ENCODE measurements at regions not wholly inside any gene's neighbourhood (a gene's known extent, or its start where the extent isn't known, plus 50 kb on each side); places are given as distances from the start of the nearest gene placed in this dataset.

- no peak for DNase-seq (ENCODE audit: low read depth)
Measured at GRCh38 chr2:128750328-128751165, 431.9 kb upstream of the HS6ST1 start.

DNA sequence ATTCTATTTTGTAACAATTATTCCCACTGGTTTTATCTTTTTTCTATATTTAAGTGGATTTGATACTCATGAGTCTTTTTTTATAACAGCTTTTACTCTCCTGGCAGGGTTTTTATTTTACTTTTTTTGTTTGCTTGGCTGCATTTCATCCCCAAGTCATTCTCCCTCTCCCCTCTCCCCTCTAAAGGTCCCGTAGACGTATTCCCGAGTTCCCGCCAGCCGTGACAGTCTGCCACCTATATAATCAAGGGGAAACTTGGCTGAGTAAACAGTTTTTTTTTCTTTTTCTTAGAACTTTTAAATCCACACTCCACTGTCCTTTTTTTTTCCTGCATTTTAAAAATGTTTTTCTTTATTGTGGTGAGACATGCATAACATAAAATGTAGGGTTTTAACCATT is 433.1 kb upstream of the HS6ST1 start:
- DNase-seq (ENCODE audit: low read depth): no peak

DNA sequence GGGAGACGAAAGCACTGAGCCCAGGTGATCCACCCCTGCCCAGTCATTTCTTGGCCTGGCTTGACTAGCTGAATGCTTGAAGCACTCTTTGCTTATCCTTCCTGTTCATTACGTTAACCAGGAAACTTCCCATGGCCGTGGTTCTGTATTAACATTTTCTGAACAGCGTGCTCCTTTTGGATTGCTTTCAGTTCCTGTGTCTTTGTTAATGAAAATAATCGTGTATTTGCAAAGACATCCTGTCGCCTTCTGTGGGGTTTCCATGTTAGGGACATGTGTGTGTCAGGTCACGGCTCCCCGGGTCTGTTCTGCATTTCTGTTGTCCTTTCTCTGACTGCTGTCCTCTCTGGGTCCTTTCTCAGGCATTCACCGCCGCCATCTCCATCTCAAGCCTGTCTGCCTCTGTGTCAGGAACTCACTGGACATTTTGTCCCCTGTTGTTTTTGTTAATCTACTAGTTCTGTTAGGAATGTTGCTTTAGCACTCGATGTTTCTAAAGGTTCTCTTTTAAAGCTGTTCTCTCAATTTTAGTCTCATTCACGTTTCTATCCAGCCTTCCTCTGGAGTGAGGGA is 434.1 kb upstream of the HS6ST1 start:
- no peak for DNase-seq (ENCODE audit: low read depth)

DNA sequence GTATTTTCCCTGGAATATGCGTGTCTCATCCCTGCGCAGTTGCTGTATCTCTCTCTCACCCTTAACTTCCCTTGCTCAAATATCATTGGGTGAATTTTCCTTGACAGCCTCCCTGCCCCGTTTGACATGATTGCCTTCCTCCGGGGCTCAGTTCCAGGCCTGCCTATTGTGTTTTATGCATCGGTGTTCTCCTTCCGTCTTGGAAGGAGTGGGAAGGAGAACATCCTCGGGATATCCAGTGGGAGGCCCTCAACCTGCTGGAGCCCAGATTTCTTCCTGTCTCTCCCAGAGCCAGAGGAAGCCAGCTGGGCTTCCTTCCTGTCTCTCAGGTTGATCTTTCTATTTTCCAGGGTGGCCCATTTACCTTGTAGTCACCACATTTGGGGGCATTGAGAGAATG is 434.7 kb upstream of the HS6ST1 start:
- no peak for DNase-seq (ENCODE audit: low read depth)

DNA sequence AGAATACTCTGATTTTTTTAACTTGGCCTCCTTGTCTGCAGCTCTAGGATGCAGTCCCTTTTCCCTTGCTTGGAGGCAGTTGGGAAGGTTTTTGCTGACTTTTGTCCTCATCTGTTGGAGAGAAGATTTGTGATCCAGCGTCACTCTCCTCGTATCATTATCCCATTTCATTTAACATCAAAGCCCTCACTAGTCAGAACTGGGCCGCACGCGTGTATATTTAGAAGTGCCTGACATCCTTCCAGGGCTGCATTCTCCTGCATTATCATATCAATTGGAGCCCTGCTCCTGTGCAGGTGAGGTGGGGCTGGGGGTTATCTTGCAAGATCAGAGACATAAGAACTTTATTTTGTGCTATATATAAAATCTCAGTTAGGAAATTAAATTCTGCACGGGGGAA is 435.1 kb upstream of the HS6ST1 start:
- no peak for DNase-seq (ENCODE audit: low read depth)

DNA sequence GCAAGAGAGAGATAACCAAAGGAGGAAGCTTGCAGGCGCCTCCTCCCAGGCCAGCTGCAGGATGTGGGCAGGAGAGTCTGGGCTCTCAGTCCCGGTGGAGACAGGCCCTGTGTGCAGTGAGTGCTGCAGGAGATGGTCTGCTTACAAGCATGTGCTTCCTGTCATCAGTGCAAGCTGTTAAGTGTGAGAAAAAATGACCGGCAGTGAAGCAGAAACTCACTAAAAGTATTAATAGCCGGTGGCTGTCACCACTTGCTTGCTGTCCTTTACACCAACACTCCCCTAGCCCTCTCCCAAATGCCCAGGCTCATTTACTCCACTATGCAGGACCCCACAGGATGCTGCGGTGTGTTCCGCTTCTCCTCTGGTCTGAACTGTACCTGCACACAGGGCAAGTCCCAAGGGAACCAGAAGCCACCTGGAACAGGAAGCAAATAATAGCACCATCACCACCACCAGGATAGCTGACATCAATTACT is 435.6 kb upstream of the HS6ST1 start:
- no peak for DNase-seq (ENCODE audit: low read depth)

GRCh38 chr2:128755695-128756364 is 437.2 kb upstream of the HS6ST1 start:
- DNase-seq (ENCODE audit: low read depth): no peak

DNA sequence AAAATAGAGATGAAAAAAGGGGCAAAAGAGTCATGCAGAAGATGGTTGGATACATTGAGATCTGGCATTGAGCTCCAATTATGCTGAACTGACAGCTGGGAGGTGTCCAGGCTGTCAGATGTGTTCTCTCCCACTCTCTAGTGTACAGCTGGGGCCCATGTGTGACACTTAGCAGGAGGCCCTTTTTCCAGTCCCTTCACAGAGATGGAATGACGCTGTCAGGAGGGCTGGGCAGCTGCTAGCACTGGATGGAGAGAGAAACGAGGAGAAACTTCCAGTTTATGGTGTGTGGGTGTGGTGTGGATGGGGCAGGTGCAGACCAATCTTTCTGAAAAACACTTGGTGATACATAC is 437.7 kb upstream of the HS6ST1 start:
- DNase-seq (ENCODE audit: low read depth): no peak

- DNase-seq (ENCODE audit: low read depth): no peak
Measured at GRCh38 chr2:128765811-128766210, 447.1 kb upstream of the HS6ST1 start.

DNA sequence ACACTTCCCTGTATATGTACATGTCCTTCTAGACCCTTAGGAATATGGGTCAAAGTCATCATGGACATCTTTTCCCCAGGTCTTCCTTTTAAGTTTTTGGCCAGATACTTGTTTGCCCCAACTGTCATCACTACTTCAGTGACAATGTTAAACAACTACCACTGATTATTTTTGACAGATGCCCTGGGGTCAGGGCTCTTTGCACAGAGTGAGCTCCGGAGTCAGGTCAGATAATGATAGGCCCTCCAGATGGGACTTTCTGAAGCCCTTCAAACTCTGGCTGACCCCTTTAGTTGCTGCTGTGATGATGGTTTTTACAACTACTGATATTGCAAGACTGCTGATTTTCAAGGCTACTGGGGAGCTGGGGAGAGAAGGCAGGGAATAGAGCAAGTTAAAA is 449.4 kb upstream of the HS6ST1 start:
- no peak for DNase-seq (ENCODE audit: low read depth)

GRCh38 chr2:128769457-128770142 is 450.9 kb upstream of the HS6ST1 start:
- no peak for DNase-seq (ENCODE audit: low read depth)

DNA sequence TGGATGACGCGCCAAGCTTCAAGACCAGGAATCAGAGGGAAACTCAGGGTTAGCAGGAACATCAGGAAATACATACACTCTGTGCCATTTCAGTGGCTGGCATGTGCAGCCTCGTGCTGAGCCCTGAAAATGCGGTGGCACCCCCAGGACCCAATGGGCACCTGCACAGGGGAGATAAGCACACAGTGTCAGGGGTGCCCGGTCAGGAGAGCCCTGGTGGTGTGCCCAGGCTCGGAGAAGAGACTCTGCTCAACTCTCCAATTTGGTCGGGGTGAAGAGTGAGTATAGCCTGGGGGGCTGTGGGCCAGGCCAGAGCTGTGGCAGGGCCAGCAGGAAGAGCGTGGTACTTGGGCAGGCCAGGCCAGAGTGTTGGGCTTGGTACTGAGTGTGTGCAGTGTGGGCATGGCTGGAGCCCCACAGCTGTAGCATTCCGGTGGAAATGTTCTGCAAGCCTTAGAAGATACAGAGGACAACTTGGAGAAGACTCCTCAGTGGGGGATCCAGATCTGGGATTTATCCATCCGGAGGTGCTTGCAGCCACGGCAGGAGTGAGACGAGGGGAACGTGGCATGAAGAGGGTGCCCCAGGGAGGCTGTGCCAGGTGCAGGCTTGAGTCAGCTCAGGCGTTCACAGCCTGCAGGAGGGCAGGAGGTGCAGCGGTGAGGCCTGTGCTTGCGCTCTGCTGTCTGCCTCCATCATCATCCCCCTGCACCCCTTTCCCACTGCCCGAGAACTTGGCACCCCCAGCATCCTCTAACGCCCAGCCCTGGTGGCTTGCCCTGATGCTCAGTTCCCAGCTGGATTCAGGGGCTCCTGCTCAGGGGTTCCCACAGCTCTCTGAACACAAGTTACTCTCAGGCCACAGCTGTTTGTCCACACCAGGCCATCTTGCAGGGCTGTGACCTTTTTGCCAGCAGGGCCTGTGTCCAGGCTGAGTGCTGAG is 451.7 kb upstream of the HS6ST1 start:
- no peak for DNase-seq (ENCODE audit: low read depth)

DNA sequence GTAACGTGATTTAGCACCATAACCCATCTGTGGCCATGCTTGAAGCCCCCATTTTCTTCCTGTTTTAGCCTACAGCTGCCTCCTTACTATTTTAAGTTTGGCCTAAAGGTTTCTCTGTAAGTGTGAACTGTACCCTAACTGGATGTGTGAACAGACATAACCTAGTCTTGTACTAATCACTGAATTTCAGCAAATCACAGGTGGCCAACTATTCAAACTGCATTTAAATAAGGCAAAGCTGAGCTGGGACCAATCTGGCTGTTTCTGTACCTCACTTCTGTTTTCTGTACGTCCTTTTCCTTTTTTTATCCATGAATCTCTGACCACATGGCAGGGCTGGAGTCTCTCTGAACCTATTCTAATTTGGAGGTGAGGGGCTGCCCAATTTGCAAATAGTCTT is 452.7 kb upstream of the HS6ST1 start:
- no peak for DNase-seq (ENCODE audit: low read depth)

DNA sequence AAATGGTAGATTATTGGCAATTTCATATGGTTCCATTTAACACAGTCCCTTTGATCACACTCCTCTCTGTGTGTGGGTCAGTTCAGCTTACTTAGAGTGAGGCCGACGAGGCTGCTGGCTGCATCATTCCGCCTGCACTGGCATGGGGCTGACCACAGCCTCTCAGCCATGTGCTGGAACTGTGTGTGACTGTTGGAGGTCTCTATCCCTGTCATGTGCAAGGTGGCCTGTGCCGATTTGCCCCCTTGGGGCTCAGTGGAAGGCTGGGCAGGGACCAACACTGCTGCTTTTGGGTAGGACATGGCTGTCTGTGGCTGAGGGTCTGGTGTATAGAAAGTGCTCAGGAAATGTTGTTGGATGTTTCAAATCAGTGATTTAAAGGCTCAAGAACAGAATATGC is 454.0 kb upstream of the HS6ST1 start:
- no peak for DNase-seq (ENCODE audit: low read depth)

- DNase-seq (ENCODE audit: low read depth): no peak
Measured at GRCh38 chr2:128773641-128774319, 455.1 kb upstream of the HS6ST1 start.

DNA sequence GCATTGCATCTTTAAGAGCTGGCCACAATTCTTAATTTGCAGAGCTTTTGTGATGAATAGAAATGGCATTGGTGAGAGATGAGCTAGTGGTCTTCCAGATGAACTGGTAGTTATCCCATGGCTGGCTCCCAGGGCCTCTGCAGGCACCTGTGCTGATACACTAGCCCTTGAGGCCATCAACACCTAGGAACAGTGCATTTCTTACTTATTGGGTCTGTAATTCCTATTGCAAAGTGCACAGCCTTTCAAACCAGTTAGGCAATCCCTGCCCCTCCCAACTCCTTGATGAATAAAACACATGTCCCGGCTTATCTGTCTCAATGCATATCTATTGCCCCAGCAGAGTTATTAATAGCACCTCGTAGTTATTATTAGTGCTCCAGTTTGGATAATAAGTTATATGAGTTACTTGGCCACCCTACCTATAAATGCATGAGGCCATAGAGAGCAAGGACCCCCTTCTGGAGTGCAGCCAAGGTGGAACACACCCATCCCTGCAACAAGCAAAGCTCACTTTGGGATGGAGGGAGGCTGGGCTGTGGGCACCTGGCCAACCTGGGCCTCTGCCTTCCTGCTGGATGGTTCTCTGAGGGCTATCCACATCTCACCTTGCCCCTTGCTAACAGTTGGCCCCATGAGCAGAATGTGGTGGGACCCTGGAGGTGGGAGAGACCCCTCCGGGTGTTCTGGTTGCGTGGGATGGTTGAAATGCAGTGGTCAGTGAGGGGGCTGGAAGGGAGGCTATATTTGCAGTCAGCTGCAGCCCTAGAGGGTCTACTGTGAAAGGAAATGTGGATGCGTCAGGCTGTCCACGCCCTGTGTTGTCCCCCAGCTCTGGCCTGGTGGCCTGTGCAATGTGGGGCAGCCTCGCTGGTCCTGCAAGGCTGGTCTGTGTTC is 455.9 kb upstream of the HS6ST1 start:
- DNase-seq (ENCODE audit: low read depth): no peak

- DNase-seq (ENCODE audit: low read depth): no peak
Measured at GRCh38 chr2:128775217-128775913, 456.7 kb upstream of the HS6ST1 start.

DNA sequence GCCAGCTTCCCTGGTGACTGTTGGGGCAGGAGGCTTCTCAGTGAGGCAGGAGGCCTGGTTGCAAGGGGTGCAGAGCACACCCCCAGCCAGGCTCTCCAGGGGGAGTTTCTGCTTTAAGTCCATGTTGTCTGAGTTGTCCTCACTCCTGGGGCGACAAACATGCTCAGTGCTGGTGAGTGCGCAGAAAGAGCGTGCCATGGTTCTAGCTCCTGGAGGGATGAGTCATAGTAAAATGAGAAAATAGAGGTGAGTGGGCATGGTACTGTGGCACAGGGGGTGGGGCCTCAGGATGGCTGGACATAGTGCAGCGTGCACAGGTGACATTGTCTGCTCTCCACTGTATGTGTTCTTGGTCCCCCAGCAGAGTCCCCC is 457.2 kb upstream of the HS6ST1 start:
- no peak for DNase-seq (ENCODE audit: low read depth)

GRCh38 chr2:128776461-128777195 is 458.0 kb upstream of the HS6ST1 start:
- DNase-seq (ENCODE audit: low read depth): no peak
